HG03571 (cell line): ENCODE measurements at regions not wholly inside any gene's neighbourhood (a gene's known extent, or its start where the extent isn't known, plus 50 kb on each side); places are given as distances from the start of the nearest gene placed in this dataset.

Experiments
- ATAC-seq: cut with Tn5 transposase; IDR thresholded peaks from one replicate; pipeline ENCODE4 v1.9.1; 2021; ENCODE audit not compliant: unreplicated experiment

DNA sequence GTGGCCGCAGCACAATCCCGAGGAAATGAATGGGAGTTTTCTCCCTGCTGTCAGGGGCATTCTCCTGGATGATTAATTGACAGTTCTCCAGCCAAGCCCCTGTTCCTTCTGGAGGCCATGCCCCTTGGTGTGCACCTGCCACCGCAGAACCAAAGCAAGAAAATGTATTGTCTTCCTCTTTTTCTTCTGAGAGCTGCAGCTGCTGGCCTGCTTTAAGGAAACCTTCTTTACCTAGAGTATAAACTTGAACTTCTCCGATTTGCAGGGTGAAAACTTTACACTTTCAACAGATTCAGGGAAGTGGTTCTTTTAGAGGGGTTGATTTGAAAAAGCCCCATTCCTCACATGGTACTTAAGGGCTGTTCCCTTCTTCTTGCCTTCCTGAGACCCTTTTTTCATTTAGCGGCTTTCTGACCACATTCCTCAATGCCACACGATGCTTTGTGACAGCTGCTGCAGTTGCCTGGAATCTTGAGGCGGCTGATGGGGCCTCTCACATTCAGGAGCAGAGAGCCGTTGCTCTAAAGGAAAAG is 402.8 kb downstream of the TXNL1 start:
- no peak for ATAC-seq

DNA sequence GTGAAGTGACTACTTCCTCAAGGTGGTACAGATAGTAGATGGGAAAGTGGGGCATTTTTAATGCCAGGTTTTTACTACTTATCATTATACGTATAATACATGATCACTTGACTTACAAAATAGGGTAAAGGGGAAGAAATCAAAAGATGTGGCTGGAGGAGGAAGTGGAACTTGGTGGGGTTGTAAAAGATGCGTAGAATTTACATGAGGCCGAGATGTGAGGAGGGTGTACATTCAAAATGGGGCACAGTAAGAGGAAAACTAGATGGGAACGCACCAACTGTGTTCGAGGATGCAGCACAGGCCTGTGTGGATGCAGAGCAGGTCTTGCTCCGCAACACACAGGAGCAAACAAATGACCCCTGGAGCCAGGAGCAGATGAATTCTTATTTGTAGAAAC is 403.3 kb downstream of the TXNL1 start:
- no peak for ATAC-seq

DNA sequence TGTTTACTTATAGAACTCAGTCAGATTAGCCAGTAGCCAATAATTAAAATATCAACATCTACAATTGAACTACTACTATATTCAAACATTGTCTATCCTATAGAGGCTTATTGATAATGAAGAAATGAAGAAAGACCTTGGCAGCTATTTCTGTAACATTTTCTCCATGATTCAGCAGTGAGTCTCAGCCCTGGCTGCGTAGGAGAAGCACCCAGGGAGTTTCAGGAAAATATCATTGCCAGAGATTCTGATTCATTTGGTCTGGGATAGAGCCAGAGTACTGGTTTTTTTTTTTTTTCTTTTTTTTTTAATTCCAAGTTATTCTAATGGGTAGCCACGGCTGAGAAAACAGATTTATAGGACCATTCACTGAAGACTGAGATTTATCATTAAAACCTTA is 404.8 kb downstream of the TXNL1 start:
- ATAC-seq = no peak

DNA sequence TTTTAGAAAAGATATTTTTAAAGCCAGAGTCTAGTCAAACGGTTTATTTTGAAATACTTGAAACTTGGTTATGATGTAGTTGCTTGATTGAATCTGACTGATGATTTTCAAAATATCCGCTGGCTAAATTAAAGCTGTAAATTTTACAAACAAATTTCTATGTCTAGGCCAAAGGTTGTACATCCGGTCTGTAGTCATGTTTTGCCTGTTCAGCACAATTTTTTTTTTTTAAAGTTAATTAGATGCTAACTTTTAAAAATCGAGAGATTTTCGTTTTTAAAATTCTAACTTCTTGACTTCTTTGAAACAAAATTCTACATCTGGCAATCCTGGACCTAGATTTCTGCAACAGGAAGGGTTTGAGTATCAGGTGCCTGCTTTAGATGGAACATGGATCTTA is 412.4 kb downstream of the TXNL1 start:
- no peak for ATAC-seq

DNA sequence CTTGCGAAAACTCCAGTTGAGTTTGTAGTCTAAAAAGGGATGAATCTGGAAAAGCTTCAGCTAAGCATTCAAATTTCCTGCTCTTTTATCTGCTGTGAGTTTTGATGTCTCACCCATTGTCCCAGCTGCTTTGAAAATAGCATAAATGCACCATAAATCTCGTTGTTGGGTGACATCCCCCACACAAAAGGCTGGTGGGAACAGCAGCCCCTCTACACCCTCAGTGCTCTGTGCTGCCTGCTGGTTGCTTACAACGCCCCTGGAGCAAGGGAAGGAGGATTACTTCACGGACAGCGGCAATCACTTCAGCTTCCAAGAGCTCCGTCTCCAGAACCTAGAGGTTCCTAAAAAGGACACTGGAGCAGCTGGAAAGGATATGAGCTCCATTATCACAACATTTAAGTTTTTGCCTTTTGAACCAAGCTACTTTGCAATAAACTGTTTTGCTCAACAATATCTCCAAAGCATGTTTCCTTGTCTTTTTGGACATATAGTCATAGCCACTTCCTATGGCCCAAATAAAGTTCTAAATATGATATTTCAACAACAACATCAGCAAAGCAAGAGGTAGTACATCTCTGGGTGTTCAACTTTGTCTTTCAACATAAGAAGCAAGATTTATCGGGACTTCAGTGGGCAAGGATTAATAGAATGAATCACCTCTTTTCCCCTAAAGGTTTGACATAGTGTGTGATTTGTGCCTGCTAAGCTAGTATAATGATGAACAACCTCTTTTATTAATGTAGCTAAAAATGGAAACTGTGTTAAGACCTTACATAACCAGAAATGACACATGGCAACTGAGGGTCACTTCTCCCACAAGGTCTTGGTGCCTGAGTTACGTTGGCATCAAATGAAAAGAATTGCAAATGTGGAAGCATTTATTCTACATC is 413.5 kb downstream of the TXNL1 start:
- no peak for ATAC-seq

DNA sequence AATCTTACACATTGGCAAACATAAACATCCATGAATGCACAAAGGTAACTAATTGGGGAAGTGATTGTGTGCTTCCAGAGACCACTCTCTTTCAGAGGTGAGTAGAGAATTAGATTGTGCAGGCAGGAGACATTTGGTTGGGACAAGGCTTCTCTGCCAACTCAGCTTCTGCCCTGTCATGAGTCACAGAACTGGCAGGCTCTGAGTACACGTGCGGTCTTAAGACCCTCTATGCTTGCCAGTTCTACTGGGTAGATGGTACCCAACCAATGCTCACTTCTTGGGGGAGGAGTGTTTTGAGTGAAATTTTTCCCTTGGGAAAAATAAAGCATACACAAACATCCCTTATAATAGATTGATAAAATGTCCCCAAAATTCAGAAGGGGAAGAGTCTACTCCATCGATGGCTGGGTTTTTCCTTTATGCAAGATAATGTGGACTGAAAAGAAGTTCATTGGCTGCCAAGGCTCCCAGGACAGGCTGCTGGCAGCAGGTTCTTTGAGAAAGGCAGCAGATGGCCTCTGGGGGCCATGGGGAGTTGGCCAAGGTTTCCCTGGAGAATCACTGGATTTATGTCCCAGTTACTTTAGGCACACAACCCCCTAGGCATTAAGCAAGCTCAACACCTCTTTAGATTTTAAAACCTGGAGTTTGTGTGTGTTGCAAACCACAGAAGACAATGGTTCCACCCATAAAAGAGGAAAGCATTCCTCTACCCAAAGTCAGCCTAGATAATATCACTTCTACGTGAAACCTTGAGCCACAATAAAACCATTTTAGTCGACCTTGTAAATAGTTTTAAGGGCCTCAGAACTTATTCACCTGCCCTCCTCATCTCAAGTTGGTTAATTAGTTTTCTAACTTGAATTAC is 417.0 kb downstream of the TXNL1 start:
- no peak for ATAC-seq

DNA sequence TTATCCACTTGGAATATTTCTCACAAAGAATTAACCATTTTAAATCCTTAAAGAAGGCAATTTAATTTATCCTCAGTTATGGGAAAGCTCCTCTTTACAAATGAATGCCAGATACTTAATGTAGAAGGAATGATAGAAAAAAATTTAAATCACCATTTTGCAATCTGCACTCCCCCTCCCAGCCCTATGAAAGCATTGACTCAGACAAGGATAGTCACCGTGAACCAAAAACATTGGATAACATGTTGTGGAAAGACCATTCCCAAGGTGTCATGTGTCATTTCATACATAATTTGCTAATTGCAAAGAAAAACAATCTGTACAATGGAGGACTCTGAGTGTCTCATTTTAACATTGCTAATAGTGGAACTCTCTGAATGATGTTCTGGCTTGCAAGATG is 421.0 kb downstream of the TXNL1 start:
- ATAC-seq = no peak

DNA sequence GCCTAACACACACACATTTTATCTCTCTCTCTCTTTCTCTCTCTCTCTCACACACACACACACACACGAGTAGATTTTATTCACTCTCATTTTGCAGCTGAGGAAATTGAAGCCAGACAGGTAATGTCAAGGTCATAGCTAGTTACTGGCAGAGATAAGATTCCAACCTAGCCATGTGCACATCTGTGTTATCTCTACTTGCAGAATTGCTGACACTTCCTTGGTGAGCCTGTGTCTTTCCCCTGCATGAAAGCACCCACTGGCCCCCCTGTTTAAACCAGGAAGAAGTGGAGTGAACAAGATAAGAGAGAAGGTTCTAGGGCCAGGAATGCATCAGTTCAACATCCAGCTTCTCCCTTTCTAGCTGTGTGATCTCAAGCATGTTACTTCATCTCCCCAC is 423.7 kb downstream of the TXNL1 start:
- ATAC-seq = no peak

DNA sequence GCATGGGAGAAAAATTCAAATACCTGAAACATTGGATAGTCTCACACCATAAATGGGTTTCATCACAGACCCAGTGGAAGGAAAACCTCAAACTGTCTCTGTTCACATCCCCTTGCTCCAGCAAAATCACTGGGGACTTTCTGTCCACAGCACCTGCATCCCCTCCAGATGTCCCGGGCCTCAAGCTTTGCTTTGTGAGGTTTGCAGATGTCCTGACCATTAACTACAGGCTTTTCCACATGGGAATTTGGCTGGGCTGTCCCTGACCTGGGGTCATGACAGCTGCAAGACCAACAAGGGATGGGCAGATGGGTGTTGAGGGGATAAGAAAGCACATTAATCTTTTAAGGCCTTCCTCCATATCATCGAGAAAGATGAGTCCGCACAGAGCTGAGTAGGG is 427.9 kb downstream of the TXNL1 start:
- ATAC-seq = no peak

DNA sequence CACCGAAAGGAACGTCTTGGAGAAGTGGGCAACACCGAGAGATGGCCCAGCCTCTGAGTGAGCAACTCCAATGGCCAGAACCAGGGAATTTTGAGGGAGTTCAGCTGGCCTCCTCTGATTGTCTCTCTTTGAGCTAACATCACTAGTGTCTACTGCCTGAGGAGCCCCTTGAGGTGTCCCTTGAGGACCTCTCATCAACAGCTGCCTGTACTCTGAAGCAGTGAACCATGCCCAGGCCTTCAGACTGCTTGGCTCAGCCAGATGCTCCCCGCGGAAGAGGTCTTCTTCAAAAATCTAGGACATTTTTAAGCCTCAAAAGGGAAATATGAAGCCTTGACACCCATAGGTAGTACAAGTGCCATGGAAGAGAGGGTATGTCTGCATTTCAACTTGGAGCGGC is 430.4 kb downstream of the TXNL1 start:
- no peak for ATAC-seq

DNA sequence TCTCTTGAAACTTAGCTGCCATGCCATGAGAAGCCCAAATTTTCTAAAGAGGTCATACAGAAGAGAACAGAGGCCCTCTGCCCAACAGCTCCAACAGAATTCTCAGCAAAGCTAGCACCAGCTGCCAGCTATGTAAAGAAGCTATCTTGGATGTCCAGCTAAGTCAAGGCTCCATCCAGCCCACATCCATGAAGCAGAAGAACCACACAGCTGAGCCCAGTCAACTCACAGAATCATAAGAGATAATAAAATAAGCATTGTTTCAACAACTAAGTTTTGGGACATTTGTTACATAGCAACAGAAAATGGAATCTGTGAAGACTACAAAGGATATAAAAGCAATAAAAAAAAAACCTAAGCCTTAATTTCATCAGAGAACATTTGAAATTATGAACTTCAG is 434.3 kb downstream of the TXNL1 start:
- no peak for ATAC-seq

DNA sequence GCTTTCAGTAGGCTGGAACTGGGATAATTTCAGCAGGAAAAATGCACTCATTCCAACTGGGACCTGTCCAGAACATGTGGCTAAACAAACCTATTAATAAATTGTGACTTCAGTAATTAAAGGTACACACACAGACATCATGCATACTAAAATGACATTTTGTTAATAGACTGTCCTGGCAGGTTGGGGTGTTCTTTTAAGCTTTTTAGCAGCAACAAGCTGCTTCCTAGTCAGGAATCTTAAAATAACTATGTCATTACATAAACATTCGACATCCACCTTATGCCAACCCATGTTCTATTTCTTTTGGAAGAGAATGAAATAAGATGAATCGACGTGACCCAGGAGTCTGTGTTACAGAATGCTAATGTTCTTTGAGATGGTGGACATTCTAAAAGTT is 435.7 kb downstream of the TXNL1 start:
- no peak for ATAC-seq

DNA sequence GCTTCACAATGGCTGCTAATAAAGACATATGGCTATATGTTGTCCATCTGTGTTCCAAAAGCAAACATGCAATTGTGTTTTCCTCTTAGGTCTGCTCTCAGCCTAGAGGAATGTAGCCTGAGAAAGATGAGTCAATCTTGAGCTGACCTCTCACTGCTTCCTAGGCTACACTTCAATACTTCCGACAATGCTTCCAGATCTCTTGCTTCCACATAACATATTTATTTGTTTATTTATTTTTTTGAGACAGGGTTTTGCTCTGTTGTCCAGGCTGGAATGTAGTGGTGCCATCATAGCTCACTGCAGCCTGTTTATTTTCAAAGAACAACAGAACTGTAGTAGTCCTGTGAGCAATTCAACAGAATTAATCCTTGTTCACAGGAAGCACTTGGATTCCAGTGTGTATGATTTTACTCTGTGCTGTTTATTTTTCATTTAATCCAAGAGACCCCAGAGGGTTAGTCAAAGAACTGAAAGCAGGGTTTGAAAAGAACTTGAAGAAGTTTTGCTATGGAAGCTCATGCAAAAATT is 437.9 kb downstream of the TXNL1 start:
- no peak for ATAC-seq

DNA sequence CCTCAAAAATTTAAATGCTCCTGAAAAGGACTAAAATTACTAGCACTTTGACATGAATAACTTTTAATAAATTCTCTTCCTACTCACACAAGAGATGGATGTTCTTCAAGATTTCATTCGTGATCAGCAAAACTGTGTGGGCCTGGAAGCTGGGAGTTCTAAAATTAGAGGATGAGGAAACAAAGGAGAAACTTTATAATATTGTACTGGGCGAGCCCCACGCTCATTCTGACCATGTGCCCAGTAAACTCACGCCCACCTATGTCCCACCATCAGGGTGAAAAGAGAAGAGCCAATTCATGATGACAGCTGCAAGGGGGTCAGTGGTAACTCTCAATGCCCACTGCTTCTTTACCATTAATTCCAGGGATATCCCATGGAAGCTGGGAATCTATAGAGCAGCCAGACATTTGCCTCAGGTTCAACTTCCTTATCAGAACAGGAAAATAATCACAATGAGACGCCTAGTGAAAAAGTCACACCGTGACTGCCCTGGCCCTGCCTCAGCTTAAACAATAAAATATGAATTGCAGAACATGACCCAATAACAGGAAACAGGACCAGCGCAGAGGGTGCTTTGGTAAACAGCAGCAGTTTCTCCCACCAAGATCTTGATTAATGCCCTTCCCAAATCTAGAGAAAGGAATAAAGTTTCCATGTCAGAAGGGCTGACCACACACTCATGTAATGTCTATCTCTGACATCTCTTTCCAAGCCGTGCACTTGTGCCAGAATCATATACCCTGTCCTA is 438.6 kb downstream of the TXNL1 start:
- ATAC-seq = no peak

DNA sequence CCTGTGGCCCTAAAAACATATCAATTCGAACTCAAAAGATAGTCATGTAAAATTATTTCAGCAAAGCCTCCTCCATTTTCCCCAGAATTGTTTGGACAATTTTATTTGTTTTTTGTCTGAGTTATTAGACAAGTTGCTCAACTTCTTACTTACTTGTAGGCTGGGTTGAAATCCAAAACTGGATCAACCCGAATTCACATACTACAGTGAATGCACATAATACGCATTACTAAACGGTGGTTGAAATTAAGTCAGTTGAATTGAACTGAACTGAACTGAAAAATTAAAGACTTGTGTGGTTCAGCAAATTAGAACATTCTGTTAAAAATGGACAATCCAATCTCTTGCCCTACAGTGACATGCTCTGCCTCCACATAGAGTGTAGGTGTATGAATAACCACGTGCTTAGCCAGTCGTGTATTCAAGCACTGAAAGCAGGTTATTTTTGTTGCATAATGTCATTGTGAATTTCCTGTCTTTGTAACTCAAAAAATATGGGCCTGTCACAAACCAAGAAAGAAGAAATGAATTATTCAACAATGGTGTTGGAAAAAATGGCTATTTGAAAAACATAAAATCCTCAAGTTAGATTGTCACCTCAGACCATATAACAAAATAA is 441.0 kb downstream of the TXNL1 start:
- no peak for ATAC-seq

DNA sequence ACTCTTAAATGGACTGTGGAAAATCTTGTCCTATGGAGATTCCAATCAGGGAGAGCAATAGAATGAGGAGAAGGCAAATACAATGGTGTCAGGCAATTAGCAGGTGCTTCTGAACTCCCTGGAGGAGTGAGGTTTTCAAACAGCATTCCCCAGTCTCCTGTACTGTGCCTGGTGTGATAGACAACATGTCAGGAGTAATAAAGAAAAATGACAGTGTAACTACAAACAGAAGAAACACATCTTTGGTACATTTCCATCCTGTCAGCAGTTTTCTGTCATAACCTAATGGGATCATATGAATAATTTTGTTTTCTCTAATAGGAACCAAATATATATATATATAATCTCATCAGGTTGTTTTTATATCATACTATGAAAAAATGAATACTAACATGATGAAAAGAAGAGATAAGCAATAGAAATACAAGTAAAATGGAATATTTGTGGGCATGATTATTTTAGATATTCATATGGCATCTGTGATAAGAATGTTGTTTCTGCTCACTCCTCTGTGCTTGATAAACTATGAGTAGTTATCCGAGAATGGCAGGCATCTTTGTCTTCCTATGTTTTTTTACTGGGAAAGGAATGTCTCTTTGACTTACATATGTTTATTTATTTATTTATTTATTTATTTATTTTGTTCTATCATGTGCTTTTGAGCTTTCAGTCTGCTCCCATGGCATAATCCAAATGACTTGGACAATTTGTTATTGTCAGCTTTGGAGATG is 441.7 kb downstream of the TXNL1 start:
- ATAC-seq = no peak

DNA sequence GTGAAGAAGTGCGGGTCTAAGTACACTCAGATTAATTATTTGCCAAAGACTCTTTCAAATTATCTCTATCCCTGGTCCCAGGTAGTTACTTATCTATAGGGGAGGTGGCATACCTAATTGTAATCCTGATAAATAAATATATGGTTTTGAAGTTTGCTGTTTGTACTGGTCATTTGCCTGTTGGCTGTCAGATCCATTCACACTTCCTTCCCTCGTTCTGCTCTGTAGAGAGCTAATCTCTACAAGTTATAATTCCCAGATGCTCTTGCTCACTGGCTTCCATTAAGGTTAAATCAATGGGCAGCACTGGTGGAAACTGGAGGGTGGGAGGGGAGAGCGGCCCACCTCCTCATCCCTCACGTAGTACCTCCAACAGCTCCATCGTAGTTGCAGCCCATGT is 447.1 kb downstream of the TXNL1 start:
- no peak for ATAC-seq

DNA sequence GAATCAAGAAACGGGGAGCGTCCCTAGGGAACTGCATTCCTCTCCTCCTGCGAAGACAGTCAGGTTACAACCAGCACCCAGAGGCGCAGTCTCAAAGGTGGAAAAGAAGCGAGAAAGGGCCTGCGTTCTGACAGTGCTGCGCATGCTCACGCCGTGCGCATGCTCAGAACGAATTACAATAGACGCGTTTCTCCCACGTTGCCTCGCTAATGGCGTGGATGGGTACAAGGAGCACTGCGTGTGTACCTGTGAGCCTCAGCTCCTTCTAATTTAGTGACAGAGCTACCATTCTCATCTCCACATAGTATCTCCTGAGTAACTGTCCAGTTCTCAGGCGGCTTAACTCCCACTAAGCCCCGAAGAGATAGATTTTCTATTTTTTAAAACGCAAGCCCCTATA is 448.8 kb downstream of the TXNL1 start:
- no peak for ATAC-seq

DNA sequence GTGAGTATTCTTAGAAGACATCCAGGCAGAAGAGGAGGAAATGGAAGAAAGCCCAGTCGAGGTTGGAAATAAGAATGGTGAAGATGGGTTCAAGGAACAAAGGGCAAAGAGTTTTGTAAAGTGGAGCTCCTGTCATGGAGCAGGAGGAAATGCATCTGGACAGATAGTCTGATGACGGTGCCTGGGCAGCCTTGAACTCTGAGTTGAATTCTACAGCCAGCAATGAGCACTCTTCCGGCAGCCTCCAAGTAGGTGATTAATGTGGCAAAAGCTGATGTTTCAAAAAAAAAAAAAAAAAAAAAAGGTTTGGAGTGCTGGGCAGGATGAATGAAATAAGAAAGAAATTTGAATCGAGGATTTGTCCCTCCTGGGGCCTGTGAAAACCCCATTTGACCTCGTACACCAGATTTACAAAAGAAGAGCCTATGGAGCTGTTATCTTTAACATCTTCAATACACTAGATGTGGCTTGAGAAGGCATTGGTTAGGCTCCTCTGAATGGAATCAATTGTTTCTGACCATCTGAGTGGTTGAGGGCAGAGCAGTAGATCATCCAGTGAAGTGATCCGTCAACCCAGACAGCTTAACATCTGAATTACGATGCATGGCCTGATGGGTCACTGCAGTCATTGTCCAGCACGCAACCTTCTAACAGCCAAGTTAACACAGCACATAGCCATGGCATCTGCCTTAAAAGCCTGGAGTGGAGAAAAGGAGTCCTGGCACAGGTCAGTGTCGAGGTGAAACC is 449.7 kb downstream of the TXNL1 start:
- no peak for ATAC-seq
